NCI-H1436 (cell line): ENCODE measurements at regions not wholly inside any gene's neighbourhood (a gene's known extent, or its start where the extent isn't known, plus 50 kb on each side); places are given as distances from the start of the nearest gene placed in this dataset.

Source experiments
- DNase-seq: peaks from one replicate; lab custom pipeline; 2025; lab: John Stamatoyannopoulos, UW

DNA sequence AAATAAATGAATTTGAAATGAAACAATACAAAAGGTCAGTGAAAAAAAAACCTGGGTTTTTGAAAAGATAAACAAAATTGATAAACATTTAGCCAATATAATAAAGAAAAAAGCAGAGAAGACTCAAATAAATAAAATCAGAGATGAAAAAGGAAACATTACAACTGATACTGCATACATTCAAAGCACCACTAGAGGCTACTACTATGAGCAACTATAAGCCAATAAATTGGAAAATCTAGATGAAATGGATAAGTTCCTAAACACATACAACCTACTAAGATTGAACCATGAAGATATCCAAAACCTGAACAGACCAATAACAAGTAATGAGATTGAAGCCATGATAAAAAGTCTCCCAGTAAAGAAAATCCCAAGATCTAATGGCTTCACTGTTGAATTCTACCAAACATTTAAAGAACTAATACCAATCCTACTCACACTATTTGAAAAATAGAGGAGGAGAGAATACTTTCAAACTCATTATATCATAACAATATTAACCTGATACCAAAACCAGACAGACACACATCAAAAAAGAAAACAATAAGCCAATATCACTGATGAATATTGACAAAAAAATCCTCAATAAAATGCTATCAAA is 80.8 kb upstream of the CERS6 start:
- DNase-seq: no peak

- no peak for DNase-seq
Observed at GRCh38 chr2:168378960-168379669, 77.0 kb upstream of the CERS6 start.

GRCh38 chr2:168380500-168380899 is 75.6 kb upstream of the CERS6 start:
- no peak for DNase-seq

DNA sequence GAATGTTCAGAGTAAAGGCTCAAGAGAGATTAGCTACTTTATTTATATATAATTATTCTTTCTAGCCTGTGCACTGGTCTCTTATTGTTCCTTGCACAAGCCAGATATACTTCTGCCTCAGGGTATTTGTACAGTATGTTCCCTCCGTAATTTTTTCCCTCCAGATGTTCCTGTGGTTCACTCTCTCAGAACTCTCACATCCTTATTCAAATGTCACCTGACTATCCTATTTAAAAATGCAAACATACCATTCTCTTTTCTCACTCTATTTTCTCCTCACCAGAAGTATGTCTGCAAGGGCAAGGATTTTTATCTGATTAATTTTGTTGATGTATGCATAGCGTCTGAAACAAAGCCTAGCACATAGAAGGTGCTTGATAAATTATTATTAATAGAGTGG is 64.0 kb upstream of the CERS6 start:
- no peak for DNase-seq

GRCh38 chr2:168392797-168393196 is 63.3 kb upstream of the CERS6 start:
- no peak for DNase-seq

DNA sequence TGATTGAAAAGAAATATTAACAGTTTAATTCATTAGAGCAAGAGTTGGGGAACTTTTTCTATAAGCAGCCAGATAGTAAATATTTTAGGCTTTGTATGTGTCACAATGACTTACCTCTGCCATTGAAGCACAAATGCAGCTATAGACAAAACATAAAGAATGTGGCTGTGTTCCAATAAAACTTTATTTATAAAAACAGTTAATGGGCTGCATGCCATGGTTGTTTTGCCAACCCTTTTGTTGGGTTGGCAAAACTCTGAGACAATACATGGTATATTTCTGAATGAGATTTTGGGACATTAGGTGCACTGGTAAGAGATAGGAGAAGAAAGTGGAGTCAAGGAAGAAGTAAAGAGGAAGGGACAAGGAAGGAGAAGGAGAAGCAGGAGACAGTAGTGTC is 61.8 kb upstream of the CERS6 start:
- no peak for DNase-seq

GRCh38 chr2:168396131-168396530 is 59.9 kb upstream of the CERS6 start:
- no peak for DNase-seq

- DNase-seq: no peak
Observed at GRCh38 chr2:168397629-168398028, 58.4 kb upstream of the CERS6 start.

- no peak for DNase-seq
Observed at GRCh38 chr2:168401048-168401556, 55.0 kb upstream of the CERS6 start.

- no peak for DNase-seq
Observed at GRCh38 chr2:168401771-168402170, 54.3 kb upstream of the CERS6 start.

DNA sequence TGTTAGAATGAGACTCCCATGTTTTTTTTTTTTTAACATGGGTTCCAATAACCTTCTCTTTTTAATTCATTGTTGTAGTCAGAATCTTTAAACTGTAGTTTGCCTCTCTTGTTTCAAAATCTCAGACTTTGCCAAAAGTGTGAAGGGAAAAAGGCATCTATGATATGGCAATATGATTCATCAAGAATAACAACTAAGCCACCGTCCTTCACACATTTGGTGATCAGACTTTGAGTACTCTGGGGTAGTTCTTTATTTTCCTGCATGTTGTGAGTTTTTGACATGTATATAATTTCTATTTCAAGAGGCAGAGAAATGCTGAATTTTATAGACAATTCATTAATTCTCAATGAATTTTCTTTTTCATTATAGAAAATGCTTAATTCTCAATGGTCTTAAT is 53.5 kb upstream of the CERS6 start:
- DNase-seq: no peak

DNA sequence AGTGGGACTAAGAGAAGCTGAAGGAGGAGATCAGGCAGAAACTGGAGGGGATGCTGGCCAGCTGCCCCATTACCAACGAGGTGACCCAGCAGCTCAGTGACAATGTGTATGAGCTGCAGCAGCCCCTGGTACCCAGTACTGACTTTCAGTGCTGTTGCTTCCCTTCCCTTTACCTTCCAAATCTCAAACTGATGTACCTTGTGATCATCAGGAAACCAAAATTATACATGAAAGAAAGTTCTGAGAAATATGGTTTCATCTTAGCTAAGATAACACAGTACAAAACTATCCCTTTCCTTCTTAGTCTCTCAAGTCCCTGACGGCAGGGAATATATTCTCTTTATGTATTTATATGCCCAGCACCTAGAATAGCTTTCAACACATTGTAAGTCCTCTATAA is 52.3 kb upstream of the CERS6 start:
- DNase-seq: no peak

- DNase-seq: no peak
Observed at GRCh38 chr2:168404764-168405163, 51.3 kb upstream of the CERS6 start.
